ENCODE measurements at regions not wholly inside any gene's neighbourhood (a gene's known extent, or its start where the extent isn't known, plus 50 kb on each side); places are given as distances from the start of the nearest gene placed in this dataset.

- TF ChIP-seq CTCF (IDR thresholded peaks at IDR 0.05; ENCODE audit: borderline replicate concordance, extremely low read depth, low read length, poor library complexity, severe bottlenecking): no peak
- no peak for TF ChIP-seq EZH2 (IDR thresholded peaks at IDR 0.05; ENCODE audit: borderline replicate concordance, low read depth, low read length, severe bottlenecking)
Observed at GRCh38 chr14:51792809-51793208, 67.6 kb upstream of the GNG2 start.

Data from DND-41 (cell line).